GM23338 (cell line): ENCODE measurements at regions not wholly inside any gene's neighbourhood (a gene's known extent, or its start where the extent isn't known, plus 50 kb on each side); places are given as distances from the start of the nearest gene placed in this dataset.

Source experiments
- ATAC-seq: fragments of 200-7000 bp; cut with Tn5 transposase; 3 replicates; pipeline ENCODE4 v1.9.1; 2020
- DNase-seq: peaks from one replicate; pipeline ENCODE4 v3.0.0-alpha.2; 2015; ENCODE audit warnings: low spot score
- H2AFZ ChIP-seq: fragments of 200-600 bp; sonication (generic); 2 replicates; pipeline ENCODE4 v1.8.0; 2016; ENCODE audit warnings: antibody characterized with exemption, mild to moderate bottlenecking, moderate library complexity
- H3F3A ChIP-seq: fragments of 200-600 bp; sonication (generic); replicated peaks from 2 replicates; pipeline ENCODE4 v1.8.0; 2017; ENCODE audit warnings: antibody characterized with exemption, mixed run types, low read depth
- H3K27ac ChIP-seq: fragments of 200-600 bp; sonication (generic); 2 replicates; pipeline ENCODE4 v1.6.1; 2016; ENCODE audit warnings: low read depth
- H3K27me3 ChIP-seq: fragments of 200-600 bp; sonication (generic); 2 replicates; pipeline ENCODE4 v1.8.0; 2016; ENCODE audit warnings: mild to moderate bottlenecking, mixed run types, moderate library complexity; ENCODE audit not compliant: insufficient read depth
- H3K36me3 ChIP-seq: fragments of 200-600 bp; sonication (generic); 2 replicates; pipeline ENCODE4 v1.8.0; 2016; ENCODE audit warnings: mild to moderate bottlenecking; ENCODE audit not compliant: insufficient read depth
- H3K4me1 ChIP-seq: fragments of 200-600 bp; sonication (generic); 2 replicates; pipeline ENCODE4 v1.8.0; 2016; ENCODE audit warnings: mild to moderate bottlenecking, moderate library complexity; ENCODE audit not compliant: insufficient read depth
- H3K4me2 ChIP-seq: fragments of 200-600 bp; sonication (generic); 2 replicates; pipeline ENCODE4 v1.7.1; 2017; ENCODE audit warnings: mixed run types
- H3K4me3 ChIP-seq: fragments of 200-600 bp; sonication (generic); 2 replicates; pipeline ENCODE4 v1.6.1; 2016; ENCODE audit warnings: mixed run types
- H3K79me2 ChIP-seq: fragments of 200-600 bp; sonication (generic); replicated peaks from 2 replicates; pipeline ENCODE4 v1.8.0; 2017; ENCODE audit warnings: mild to moderate bottlenecking; ENCODE audit not compliant: insufficient read depth
- H3K9me2 ChIP-seq: fragments of 200-600 bp; sonication (generic); 2 replicates; pipeline ENCODE4 v1.8.0; 2017; ENCODE audit not compliant: insufficient read depth
- H4K20me1 ChIP-seq: fragments of 200-600 bp; sonication (generic); replicated peaks from 2 replicates; pipeline ENCODE4 v1.8.0; 2017; ENCODE audit warnings: mild to moderate bottlenecking; ENCODE audit not compliant: insufficient read depth
- H3K27ac Mint-ChIP-seq: 2 replicates; pipeline ENCODE4 v1.8.0; 2020; ENCODE audit warnings: inconsistent platforms, mild to moderate bottlenecking, moderate library complexity, mixed read lengths
- H3K27me3 Mint-ChIP-seq: 3 replicates; pipeline ENCODE4 v1.8.0; 2022; ENCODE audit warnings: low read depth, mild to moderate bottlenecking, moderate library complexity, mixed read lengths, inconsistent platforms; ENCODE audit not compliant: insufficient read depth, poor library complexity
- H3K36me3 Mint-ChIP-seq: 3 replicates; pipeline ENCODE4 v1.8.0; 2021; ENCODE audit warnings: low read depth, mild to moderate bottlenecking, inconsistent platforms, moderate library complexity, mixed read lengths
- H3K4me1 Mint-ChIP-seq: 3 replicates; pipeline ENCODE4 v1.8.0; 2020; ENCODE audit warnings: mild to moderate bottlenecking, inconsistent platforms, mixed read lengths
- H3K4me3 Mint-ChIP-seq: 3 replicates; pipeline ENCODE4 v1.8.0; 2021; ENCODE audit warnings: moderate library complexity, mild to moderate bottlenecking, inconsistent platforms, mixed read lengths
- H3K9me3 Mint-ChIP-seq: 3 replicates; pipeline ENCODE4 v1.8.0; 2020; ENCODE audit warnings: moderate library complexity, mild to moderate bottlenecking, inconsistent platforms, mixed read lengths
- CREB1 ChIP-seq: fragments of 250-450 bp; sonication (Bioruptor Pico); IDR thresholded peaks from 2 replicates; pipeline ENCODE4 v1.5.0; 2020; ENCODE audit warnings: low read depth, mild to moderate bottlenecking, moderate library complexity
- EZH2phosphoT487 ChIP-seq: fragments of 200-600 bp; sonication (generic); IDR thresholded peaks from one replicate; pipeline ENCODE4 v1.8.1; 2018; ENCODE audit warnings: antibody characterized with exemption; ENCODE audit not compliant: unreplicated experiment
- JUNB ChIP-seq: IDR thresholded peaks from one replicate; pipeline ENCODE4 v1.6.1; 2016; ENCODE audit warnings: antibody characterized with exemption; ENCODE audit not compliant: unreplicated experiment
- NANOG ChIP-seq: IDR thresholded peaks from 2 replicates; pipeline ENCODE4 v1.6.1; 2016; ENCODE audit warnings: antibody characterized with exemption, borderline replicate concordance
- POLR2AphosphoS5 ChIP-seq: IDR thresholded peaks from 2 replicates; pipeline ENCODE4 v1.6.1; 2016; ENCODE audit warnings: antibody characterized with exemption, low read depth
- STAT1 ChIP-seq: IDR thresholded peaks from one replicate; pipeline ENCODE4 v1.6.1; 2016; ENCODE audit warnings: antibody characterized with exemption; ENCODE audit not compliant: unreplicated experiment
- ZNF114 ChIP-seq: fragments of 250-450 bp; sonication (Bioruptor Pico); IDR thresholded peaks from 2 replicates; pipeline ENCODE4 v1.5.0; 2020; ENCODE audit warnings: mild to moderate bottlenecking, moderate library complexity
- ZNF331 ChIP-seq: fragments of 250-450 bp; sonication (Bioruptor Pico); IDR thresholded peaks from 2 replicates; pipeline ENCODE4 v1.5.0; 2020; ENCODE audit warnings: low read depth, mild to moderate bottlenecking, moderate library complexity
- TF ChIP-seq, protein P1 (sequence below), 2 experiments: fragments of 200-600 bp in 1 of 2; sonication (generic) in 1 of 2; conservative IDR thresholded peaks; 2 replicates each; pipeline versions ENCODE4 v1.5.1 to v1.6.1; 2016 to 2017; ENCODE audit warnings: antibody characterized with exemption in 2 of 2, low read depth in 2 of 2, mild to moderate bottlenecking in 2 of 2, moderate library complexity in 1 of 2
- TF ChIP-seq, protein P2 (sequence below): IDR thresholded peaks from 2 replicates; pipeline ENCODE4 v1.6.1; 2016; ENCODE audit warnings: antibody characterized with exemption
- TF ChIP-seq, protein P3 (sequence below): fragments of 250-450 bp; sonication (Bioruptor Pico); IDR thresholded peaks from 2 replicates; pipeline ENCODE4 v1.5.0; 2020; ENCODE audit warnings: mild to moderate bottlenecking, moderate library complexity

DNA sequence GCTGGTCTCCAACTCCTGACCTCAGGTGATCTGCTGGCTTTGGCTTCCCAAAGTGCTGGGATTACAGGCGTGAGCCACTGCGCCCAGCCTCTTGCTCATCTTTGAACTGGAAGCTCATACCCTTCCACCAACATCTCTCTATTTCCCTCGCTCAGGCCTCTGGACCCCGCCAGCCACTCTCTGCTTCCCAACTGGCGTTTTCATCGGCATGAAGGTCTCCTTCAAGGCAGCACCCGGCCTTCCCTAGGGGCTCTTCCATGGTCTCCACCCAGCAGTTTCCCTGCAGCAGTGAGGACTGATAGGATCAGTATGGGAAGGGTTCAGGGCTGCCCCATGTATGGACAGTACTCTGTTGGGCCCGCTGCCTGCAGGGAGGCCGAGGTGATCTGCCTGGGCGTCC is 65.8 kb upstream of the HS6ST1 start:
- Histone ChIP-seq H4K20me1 (no peaks in the 10 kb centered on the region), H3K4me2 (no peak overlapping the region), H3K27ac (no peak overlapping the region), H3K4me1 (peaks cover 6% of the 10 kb centered on the region; the same call in 1 of the 2 replicates), H3F3A (no peaks in the 10 kb centered on the region), H3K9me2 (no peaks in the 10 kb centered on the region), H3K79me2 (no peaks in the 10 kb centered on the region), H2AFZ (no peak overlapping the region), H3K27me3 (no peaks in the 10 kb centered on the region), H3K4me3 (no peak overlapping the region), H3K36me3 (no peaks in the 10 kb centered on the region)
- H3K27ac Mint-ChIP-seq = no peak overlapping the region
- no peaks in the 10 kb centered on the region; the same call in 2 of the 3 replicates for H3K9me3 Mint-ChIP-seq
- no peak overlapping the region for H3K4me3 Mint-ChIP-seq
- ATAC-seq (no peak), DNase-seq (no peak)
- TF ChIP-seq POLR2AphosphoS5 (no peak), ZNF331 (CRISPR knock-in tag) (no peak), JUNB (no peak), NANOG (no peak), STAT1 (no peak), CREB1 (CRISPR knock-in tag) (no peak), EZH2phosphoT487 (no peak), ZNF114 (no peak)
- TF ChIP-seq, protein P1, sequence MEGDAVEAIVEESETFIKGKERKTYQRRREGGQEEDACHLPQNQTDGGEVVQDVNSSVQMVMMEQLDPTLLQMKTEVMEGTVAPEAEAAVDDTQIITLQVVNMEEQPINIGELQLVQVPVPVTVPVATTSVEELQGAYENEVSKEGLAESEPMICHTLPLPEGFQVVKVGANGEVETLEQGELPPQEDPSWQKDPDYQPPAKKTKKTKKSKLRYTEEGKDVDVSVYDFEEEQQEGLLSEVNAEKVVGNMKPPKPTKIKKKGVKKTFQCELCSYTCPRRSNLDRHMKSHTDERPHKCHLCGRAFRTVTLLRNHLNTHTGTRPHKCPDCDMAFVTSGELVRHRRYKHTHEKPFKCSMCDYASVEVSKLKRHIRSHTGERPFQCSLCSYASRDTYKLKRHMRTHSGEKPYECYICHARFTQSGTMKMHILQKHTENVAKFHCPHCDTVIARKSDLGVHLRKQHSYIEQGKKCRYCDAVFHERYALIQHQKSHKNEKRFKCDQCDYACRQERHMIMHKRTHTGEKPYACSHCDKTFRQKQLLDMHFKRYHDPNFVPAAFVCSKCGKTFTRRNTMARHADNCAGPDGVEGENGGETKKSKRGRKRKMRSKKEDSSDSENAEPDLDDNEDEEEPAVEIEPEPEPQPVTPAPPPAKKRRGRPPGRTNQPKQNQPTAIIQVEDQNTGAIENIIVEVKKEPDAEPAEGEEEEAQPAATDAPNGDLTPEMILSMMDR (conservative IDR thresholded peaks at IDR 0.05; ENCODE audit: low read depth in 2 of 2) = no peak
- peaks cover 10% of the 10 kb centered on the region for H3K27me3 Mint-ChIP-seq
- no peaks in the 10 kb centered on the region; the same call in 2 of the 3 replicates for H3K36me3 Mint-ChIP-seq
- peaks cover 28% of the 10 kb centered on the region for H3K4me1 Mint-ChIP-seq

DNA sequence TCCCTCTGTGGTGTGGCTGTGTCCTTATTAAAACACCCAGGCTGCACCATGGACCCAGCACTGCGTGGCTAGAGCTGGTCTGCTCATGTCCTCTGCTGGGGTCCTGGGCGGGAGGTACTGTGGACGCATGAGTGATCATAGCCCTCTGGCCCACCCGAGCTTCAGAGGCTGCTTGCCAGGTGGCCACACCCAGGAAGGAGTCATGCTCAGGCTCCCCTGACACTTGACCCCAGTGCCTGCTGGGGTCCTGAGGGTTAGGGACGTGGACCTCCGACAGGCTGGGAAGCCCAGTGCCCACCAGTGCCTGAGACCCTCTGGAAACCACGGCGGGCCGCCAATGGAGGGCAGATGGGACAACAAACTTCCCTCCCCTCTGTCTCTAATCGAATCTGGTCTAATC is 66.3 kb upstream of the HS6ST1 start:
- no peaks in the 10 kb centered on the region for H3K36me3 ChIP-seq
- no peak overlapping the region for H3K27ac Mint-ChIP-seq
- no peaks in the 10 kb centered on the region; the same call in 2 of the 3 replicates for H3K36me3 Mint-ChIP-seq
- H2AFZ ChIP-seq = no peak overlapping the region
- H3K27me3 ChIP-seq = no peaks in the 10 kb centered on the region
- H3F3A ChIP-seq = no peaks in the 10 kb centered on the region
- DNase-seq = no peak
- no peak overlapping the region for H3K4me3 Mint-ChIP-seq
- no peak overlapping the region for H3K4me3 ChIP-seq
- TF ChIP-seq POLR2AphosphoS5 (no peak), ZNF114 (no peak), CREB1 (CRISPR knock-in tag) (no peak), JUNB (no peak)
- TF ChIP-seq, protein P2, sequence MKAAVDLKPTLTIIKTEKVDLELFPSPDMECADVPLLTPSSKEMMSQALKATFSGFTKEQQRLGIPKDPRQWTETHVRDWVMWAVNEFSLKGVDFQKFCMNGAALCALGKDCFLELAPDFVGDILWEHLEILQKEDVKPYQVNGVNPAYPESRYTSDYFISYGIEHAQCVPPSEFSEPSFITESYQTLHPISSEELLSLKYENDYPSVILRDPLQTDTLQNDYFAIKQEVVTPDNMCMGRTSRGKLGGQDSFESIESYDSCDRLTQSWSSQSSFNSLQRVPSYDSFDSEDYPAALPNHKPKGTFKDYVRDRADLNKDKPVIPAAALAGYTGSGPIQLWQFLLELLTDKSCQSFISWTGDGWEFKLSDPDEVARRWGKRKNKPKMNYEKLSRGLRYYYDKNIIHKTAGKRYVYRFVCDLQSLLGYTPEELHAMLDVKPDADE = no peak
- TF ChIP-seq, protein P3, sequence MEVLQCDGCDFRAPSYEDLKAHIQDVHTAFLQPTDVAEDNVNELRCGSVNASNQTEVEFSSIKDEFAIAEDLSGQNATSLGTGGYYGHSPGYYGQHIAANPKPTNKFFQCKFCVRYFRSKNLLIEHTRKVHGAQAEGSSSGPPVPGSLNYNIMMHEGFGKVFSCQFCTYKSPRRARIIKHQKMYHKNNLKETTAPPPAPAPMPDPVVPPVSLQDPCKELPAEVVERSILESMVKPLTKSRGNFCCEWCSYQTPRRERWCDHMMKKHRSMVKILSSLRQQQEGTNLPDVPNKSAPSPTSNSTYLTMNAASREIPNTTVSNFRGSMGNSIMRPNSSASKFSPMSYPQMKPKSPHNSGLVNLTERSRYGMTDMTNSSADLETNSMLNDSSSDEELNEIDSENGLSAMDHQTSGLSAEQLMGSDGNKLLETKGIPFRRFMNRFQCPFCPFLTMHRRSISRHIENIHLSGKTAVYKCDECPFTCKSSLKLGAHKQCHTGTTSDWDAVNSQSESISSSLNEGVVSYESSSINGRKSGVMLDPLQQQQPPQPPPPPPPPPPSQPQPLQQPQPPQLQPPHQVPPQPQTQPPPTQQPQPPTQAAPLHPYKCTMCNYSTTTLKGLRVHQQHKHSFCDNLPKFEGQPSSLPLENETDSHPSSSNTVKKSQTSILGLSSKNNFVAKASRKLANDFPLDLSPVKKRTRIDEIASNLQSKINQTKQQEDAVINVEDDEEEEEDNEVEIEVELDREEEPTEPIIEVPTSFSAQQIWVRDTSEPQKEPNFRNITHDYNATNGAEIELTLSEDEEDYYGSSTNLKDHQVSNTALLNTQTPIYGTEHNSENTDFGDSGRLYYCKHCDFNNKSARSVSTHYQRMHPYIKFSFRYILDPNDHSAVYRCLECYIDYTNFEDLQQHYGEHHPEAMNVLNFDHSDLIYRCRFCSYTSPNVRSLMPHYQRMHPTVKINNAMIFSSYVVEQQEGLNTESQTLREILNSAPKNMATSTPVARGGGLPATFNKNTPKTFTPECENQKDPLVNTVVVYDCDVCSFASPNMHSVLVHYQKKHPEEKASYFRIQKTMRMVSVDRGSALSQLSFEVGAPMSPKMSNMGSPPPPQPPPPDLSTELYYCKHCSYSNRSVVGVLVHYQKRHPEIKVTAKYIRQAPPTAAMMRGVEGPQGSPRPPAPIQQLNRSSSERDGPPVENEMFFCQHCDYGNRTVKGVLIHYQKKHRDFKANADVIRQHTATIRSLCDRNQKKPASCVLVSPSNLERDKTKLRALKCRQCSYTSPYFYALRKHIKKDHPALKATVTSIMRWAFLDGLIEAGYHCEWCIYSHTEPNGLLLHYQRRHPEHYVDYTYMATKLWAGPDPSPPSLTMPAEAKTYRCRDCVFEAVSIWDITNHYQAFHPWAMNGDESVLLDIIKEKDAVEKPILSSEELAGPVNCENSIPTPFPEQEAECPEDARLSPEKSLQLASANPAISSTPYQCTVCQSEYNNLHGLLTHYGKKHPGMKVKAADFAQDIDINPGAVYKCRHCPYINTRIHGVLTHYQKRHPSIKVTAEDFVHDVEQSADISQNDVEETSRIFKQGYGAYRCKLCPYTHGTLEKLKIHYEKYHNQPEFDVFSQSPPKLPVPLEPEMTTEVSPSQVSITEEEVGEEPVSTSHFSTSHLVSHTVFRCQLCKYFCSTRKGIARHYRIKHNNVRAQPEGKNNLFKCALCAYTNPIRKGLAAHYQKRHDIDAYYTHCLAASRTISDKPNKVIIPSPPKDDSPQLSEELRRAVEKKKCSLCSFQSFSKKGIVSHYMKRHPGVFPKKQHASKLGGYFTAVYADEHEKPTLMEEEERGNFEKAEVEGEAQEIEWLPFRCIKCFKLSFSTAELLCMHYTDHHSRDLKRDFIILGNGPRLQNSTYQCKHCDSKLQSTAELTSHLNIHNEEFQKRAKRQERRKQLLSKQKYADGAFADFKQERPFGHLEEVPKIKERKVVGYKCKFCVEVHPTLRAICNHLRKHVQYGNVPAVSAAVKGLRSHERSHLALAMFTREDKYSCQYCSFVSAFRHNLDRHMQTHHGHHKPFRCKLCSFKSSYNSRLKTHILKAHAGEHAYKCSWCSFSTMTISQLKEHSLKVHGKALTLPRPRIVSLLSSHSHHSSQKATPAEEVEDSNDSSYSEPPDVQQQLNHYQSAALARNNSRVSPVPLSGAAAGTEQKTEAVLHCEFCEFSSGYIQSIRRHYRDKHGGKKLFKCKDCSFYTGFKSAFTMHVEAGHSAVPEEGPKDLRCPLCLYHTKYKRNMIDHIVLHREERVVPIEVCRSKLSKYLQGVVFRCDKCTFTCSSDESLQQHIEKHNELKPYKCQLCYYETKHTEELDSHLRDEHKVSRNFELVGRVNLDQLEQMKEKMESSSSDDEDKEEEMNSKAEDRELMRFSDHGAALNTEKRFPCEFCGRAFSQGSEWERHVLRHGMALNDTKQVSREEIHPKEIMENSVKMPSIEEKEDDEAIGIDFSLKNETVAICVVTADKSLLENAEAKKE (CRISPR knock-in tag) = no peak
- no peak overlapping the region for H3K4me2 ChIP-seq
- peaks cover 12% of the 10 kb centered on the region for H3K27me3 Mint-ChIP-seq
- peaks cover 31% of the 10 kb centered on the region for H3K4me1 Mint-ChIP-seq
- ATAC-seq = no peak
- no peak overlapping the region for H3K27ac ChIP-seq
- 0 out of 2 replicates have a peak, but pooled peaks cover 5% of the 10 kb centered on the region for H3K4me1 ChIP-seq
- no peaks in the 10 kb centered on the region; the same call in 2 of the 3 replicates for H3K9me3 Mint-ChIP-seq
- H3K9me2 ChIP-seq = no peaks in the 10 kb centered on the region
- no peaks in the 10 kb centered on the region for H3K79me2 ChIP-seq
- no peaks in the 10 kb centered on the region for H4K20me1 ChIP-seq
